ENCODE measurements at regions not wholly inside any gene's neighbourhood (a gene's known extent, or its start where the extent isn't known, plus 50 kb on each side); places are given as distances from the start of the nearest gene placed in this dataset.

DNA sequence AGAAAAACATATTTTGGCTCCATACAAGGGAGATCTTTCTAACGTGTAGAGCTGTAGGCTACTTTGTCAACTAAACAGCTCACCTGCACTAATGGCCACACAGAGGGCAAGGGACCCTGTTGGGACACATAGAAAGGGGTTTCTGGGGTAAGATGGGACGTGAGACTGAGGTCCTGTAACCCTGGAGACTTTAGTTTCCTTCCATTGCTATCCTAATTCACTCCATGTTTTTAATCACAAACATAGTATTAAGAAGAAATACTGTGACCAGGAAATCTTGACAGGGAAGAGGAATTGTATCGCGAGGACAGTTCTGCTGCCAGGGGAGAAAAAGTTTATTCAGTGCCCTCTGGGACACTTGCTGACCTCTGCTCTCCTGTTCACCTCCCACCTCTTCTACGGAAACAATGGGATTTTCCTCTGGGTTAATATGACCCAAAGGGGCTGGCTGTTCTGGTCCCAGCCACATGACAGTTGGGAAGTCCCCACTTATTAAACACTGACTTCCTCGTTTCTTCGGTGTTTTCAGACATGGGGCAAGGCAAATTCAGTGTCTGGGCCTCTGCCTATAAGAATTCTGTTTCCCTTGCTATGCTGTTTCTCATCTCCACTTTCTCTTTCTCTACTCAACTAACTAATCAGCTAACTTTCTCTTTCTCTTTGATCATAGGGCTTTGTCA lies 106.9 kb upstream of the SEMA6A start:
- in situ Hi-C loops (cut with MboI; ENCODE audit: low sequenced_read_pairs, unreplicated experiment) = no loop called here
- DNase-seq (ENCODE audit: low spot score) = peak; percentile 73
- TF ChIP-seq, protein P1, sequence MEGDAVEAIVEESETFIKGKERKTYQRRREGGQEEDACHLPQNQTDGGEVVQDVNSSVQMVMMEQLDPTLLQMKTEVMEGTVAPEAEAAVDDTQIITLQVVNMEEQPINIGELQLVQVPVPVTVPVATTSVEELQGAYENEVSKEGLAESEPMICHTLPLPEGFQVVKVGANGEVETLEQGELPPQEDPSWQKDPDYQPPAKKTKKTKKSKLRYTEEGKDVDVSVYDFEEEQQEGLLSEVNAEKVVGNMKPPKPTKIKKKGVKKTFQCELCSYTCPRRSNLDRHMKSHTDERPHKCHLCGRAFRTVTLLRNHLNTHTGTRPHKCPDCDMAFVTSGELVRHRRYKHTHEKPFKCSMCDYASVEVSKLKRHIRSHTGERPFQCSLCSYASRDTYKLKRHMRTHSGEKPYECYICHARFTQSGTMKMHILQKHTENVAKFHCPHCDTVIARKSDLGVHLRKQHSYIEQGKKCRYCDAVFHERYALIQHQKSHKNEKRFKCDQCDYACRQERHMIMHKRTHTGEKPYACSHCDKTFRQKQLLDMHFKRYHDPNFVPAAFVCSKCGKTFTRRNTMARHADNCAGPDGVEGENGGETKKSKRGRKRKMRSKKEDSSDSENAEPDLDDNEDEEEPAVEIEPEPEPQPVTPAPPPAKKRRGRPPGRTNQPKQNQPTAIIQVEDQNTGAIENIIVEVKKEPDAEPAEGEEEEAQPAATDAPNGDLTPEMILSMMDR (IDR thresholded peaks at IDR 0.05; ENCODE audit: borderline replicate concordance, control extremely low read depth, extremely low read depth, insufficient read depth, missing control alignments) = no peak

DNA sequence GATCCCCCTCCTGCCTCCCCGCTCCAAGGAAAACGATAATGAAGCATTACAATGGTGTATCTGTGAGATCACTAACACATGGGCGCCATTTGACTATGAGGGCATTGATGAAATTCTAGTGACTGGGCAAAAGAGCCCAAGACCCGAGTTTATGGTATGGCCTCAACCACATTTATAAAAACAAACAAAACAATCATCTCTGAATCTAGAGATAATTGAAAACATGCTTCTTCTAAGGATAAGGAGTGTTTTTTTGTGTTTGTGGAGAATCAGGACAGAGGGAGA lies 100.9 kb upstream of the SEMA6A start:
- TF ChIP-seq, protein P1 (IDR thresholded peaks at IDR 0.05; ENCODE audit: borderline replicate concordance, control extremely low read depth, extremely low read depth, insufficient read depth, missing control alignments) = no peak
- in situ Hi-C loops (cut with MboI; ENCODE audit: low sequenced_read_pairs, unreplicated experiment) = no loop called here
- no peak for DNase-seq (ENCODE audit: low spot score)

DNA sequence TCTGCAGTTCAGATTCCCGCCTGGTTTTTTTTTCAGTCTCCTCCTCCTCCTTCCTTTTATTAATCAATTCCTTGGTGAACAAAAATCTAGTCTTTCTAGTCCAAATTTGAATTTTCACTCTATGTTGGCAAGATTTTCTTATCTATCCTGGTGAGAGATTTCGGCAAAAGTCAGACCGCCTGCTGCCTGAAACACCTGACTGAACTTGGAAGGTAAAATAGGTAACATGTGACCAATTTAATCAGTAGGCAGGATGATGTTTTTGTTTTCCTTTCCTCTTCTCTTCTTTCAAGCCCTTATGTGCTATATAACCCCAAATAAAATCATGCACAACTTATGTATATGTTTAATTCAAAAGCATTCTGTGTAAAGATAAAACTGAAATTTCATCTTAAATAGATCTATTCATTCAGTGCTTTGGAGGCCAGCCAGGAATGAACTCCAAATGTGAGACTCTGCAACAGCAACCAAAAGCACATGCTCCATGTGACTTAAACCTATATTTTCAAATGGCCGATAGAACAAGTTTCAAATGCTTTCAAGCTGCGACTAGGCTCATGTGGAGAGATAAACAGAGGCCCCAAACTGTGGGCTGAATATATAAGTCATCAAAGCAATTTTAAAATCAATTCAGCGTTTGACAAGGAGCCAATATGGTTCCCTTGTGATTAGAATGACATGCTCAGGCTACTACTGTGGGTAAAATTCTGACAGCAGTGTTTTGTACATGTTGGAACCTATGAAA lies 100.4 kb upstream of the SEMA6A start:
- in situ Hi-C loops (cut with MboI; ENCODE audit: low sequenced_read_pairs, unreplicated experiment) = no loop called here
- no peak for DNase-seq (ENCODE audit: low spot score)
- TF ChIP-seq, protein P1 (IDR thresholded peaks at IDR 0.05; ENCODE audit: borderline replicate concordance, control extremely low read depth, extremely low read depth, insufficient read depth, missing control alignments) = no peak

DNA sequence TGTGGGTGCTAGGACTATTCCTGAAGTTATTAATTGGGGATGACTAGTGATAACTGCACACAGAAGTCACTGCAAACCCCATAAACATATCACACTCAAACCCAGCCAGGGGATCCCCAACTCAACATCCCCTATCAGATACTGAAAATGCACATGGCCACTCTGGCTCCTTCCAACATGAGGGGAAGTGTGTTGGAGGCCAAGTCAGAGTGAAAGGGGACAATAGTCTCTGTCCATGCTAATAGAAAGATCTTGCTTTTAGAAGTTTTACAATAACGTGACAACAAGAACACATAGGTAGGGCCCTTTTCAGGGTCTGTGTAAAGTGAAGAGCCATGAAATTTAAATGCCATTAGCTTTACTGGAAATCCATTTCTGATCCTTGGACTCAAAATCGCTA lies 98.8 kb upstream of the SEMA6A start:
- in situ Hi-C loops (cut with MboI; ENCODE audit: low sequenced_read_pairs, unreplicated experiment) = no loop called here
- no peak for DNase-seq (ENCODE audit: low spot score)
- TF ChIP-seq, protein P1 (IDR thresholded peaks at IDR 0.05; ENCODE audit: borderline replicate concordance, control extremely low read depth, extremely low read depth, insufficient read depth, missing control alignments) = no peak

DNA sequence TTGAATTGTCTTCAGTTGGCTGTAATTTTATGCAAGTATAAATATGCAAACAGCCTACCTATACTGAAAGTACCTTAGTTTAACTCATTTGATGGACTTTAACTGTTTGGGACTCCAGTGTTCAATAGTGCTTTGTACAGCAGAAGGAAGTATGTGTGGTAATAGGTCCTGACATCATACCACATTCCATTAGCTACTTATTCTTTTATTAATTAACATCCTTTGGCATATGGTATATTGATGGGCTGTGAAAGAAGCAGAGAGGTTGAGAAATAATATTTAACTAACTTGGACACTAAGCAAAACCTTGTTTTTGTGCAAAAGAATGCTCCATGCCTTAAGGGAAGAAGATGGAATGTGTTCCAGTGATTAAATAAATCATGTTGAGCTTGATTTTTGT lies 97.6 kb upstream of the SEMA6A start:
- in situ Hi-C loops (cut with MboI; ENCODE audit: low sequenced_read_pairs, unreplicated experiment) = no loop called here
- DNase-seq (ENCODE audit: low spot score) = no peak
- TF ChIP-seq, protein P1 (IDR thresholded peaks at IDR 0.05; ENCODE audit: borderline replicate concordance, control extremely low read depth, extremely low read depth, insufficient read depth, missing control alignments) = no peak

DNA sequence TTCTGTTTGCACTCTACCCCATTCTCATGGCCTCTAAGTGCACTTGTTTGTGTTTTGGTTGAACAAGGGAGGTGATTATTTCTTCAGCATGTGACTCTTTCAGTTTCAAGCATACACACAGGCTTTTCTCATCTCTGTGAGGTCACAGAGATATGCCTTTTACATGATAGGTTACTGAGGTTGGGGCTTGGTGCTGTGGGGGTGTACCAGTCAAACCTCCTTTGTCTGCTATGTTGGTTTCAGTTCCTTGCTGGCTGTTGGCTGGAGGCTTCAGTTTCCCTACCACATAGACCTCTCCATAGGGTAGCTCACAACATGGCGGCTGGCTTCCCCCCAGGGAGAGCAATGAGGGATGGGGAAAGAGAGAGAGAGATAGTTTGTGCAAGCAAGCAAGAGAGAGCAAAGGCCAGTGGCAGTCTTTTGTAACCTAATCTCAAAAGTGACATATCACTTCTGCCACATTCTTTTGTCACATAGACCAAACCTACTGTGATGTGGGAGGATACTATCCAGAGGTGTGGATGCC lies 96.7 kb upstream of the SEMA6A start:
- in situ Hi-C loops (cut with MboI; ENCODE audit: low sequenced_read_pairs, unreplicated experiment) = no loop called here
- DNase-seq (ENCODE audit: low spot score) = peak; percentile 38
- TF ChIP-seq, protein P1 (IDR thresholded peaks at IDR 0.05; ENCODE audit: borderline replicate concordance, control extremely low read depth, extremely low read depth, insufficient read depth, missing control alignments) = no peak
